DOHH2 (cell line): ENCODE measurements at regions not wholly inside any gene's neighbourhood (a gene's known extent, or its start where the extent isn't known, plus 50 kb on each side); places are given as distances from the start of the nearest gene placed in this dataset.

ENCODE experiments used
- EZH2phosphoT487 ChIP-seq: fragments of 200-600 bp; sonication (generic); IDR thresholded peaks from 2 replicates; pipeline ENCODE4 v1.6.1; 2017; ENCODE audit warnings: borderline replicate concordance, mild to moderate bottlenecking, antibody characterized with exemption, low read length, moderate library complexity, mixed read lengths
- TF ChIP-seq, protein P1 (sequence below): fragments of 200-600 bp; sonication (generic); IDR thresholded peaks from one replicate; pipeline ENCODE4 v1.5.1; 2014; ENCODE audit warnings: antibody characterized with exemption, mild to moderate bottlenecking, low read depth, low read length; ENCODE audit not compliant: poor library complexity, severe bottlenecking

DNA sequence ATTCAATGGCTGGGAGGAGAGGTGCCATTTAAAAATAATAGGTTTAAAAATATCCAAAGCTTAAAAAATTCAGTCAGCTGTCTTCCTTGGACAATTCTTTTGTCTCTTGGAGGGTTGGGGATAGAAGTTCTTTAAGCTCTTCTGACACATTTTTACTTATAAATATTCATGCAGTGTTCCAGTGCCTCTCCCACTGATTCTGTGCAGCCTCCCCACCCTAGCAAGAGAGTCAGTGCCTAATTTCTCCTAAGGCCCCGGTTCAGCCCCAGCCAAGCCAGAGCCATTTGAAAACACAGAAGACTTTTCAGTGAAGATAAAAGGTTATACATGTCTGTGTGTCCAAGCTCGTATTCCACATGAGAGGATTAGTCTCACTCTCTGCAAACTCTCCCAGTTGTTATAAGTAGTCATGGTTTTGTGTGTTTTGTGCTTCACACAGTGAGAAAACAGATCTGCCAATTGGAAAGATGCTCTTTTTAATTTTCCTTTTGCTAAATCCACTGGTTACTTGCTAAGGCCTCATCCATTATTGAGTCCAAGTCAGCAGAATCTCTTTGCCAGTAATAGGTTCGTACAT, 141.3 kb downstream of the CD47 start:
- TF ChIP-seq, protein P1, sequence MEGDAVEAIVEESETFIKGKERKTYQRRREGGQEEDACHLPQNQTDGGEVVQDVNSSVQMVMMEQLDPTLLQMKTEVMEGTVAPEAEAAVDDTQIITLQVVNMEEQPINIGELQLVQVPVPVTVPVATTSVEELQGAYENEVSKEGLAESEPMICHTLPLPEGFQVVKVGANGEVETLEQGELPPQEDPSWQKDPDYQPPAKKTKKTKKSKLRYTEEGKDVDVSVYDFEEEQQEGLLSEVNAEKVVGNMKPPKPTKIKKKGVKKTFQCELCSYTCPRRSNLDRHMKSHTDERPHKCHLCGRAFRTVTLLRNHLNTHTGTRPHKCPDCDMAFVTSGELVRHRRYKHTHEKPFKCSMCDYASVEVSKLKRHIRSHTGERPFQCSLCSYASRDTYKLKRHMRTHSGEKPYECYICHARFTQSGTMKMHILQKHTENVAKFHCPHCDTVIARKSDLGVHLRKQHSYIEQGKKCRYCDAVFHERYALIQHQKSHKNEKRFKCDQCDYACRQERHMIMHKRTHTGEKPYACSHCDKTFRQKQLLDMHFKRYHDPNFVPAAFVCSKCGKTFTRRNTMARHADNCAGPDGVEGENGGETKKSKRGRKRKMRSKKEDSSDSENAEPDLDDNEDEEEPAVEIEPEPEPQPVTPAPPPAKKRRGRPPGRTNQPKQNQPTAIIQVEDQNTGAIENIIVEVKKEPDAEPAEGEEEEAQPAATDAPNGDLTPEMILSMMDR: no peak
- TF ChIP-seq EZH2phosphoT487: no peak
